ENCODE measurements at regions not wholly inside any gene's neighbourhood (a gene's known extent, or its start where the extent isn't known, plus 50 kb on each side); places are given as distances from the start of the nearest gene placed in this dataset.

- in situ Hi-C loops (cut with HindIII; ENCODE audit: low sequenced_read_pairs) = no loop called here
- H3K4me3 ChIP-seq (ENCODE audit: low read depth, low read length) = no peak overlapping the region
- TF ChIP-seq, protein P1, sequence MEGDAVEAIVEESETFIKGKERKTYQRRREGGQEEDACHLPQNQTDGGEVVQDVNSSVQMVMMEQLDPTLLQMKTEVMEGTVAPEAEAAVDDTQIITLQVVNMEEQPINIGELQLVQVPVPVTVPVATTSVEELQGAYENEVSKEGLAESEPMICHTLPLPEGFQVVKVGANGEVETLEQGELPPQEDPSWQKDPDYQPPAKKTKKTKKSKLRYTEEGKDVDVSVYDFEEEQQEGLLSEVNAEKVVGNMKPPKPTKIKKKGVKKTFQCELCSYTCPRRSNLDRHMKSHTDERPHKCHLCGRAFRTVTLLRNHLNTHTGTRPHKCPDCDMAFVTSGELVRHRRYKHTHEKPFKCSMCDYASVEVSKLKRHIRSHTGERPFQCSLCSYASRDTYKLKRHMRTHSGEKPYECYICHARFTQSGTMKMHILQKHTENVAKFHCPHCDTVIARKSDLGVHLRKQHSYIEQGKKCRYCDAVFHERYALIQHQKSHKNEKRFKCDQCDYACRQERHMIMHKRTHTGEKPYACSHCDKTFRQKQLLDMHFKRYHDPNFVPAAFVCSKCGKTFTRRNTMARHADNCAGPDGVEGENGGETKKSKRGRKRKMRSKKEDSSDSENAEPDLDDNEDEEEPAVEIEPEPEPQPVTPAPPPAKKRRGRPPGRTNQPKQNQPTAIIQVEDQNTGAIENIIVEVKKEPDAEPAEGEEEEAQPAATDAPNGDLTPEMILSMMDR (IDR thresholded peaks at IDR 0.05; ENCODE audit: low read depth, low read length, missing control alignments) = no peak
- DNase-seq (ENCODE audit: low read depth) = no peak
These were observed 1155.3 kb downstream of the BRD1 start for GRCh38 chr22:48672387-48672786.

GRCh38 chr22:48670731-48671130, 1156.9 kb downstream of the BRD1 start:
- H3K4me3 ChIP-seq (ENCODE audit: low read depth, low read length) = no peak overlapping the region
- TF ChIP-seq, protein P1 (IDR thresholded peaks at IDR 0.05; ENCODE audit: low read depth, low read length, missing control alignments) = no peak
- DNase-seq (ENCODE audit: low read depth) = no peak
- in situ Hi-C loops (cut with HindIII; ENCODE audit: low sequenced_read_pairs) = no loop called here

GRCh38 chr22:48669986-48670716, 1157.5 kb downstream of the BRD1 start:
- H3K4me3 ChIP-seq (ENCODE audit: low read depth, low read length) = no peak overlapping the region
- no peak for DNase-seq (ENCODE audit: low read depth)
- in situ Hi-C loops (cut with HindIII; ENCODE audit: low sequenced_read_pairs) = no loop called here
- TF ChIP-seq, protein P1 (IDR thresholded peaks at IDR 0.05; ENCODE audit: low read depth, low read length, missing control alignments) = no peak

DNA sequence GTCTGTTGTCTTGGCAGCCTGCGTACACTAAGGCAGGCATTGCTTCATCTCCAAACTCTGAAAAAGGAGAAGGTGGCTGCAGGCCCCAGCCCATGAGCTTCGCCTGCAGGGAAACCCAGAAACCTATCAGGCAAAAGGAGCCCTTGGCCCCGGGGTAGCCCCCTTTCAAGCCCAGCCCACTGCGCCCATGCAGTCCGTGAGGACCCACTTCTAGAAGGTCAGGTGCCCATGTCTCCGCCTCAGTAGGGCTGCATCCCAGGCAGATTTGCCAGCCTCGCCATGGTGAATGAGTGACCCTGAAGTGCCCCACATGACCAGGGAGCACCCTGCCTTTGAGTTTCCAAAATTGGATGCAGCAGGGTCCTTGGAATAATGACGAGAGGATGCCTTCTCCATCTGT, 1158.4 kb downstream of the BRD1 start:
- no peak overlapping the region for H3K4me3 ChIP-seq (ENCODE audit: low read depth, low read length)
- in situ Hi-C loops (cut with HindIII; ENCODE audit: low sequenced_read_pairs) = no loop called here
- no peak for DNase-seq (ENCODE audit: low read depth)
- TF ChIP-seq, protein P1 (IDR thresholded peaks at IDR 0.05; ENCODE audit: low read depth, low read length, missing control alignments) = no peak

DNA sequence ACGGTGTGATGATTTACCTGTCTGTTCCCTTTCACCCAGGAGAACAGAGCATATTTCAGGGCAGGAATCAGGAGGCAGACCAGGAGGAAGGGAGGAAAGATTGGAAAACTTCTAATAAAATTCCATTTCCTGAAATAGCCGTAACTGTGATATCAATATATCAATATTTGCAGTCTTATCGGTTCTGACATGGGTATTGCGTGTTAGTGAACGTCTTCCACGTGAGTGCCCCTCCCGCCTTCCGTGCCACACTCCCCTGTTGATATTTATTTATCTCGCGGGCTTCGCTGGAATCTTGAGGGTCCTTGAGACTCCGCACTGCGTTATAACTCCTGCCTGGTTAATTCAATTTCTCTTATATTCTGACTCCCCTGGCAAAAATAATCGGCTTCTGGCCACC, 1160.4 kb downstream of the BRD1 start:
- TF ChIP-seq, protein P1 (IDR thresholded peaks at IDR 0.05; ENCODE audit: low read depth, low read length, missing control alignments) = no peak
- DNase-seq (ENCODE audit: low read depth) = no peak
- in situ Hi-C loops (cut with HindIII; ENCODE audit: low sequenced_read_pairs) = no loop called here
- no peak overlapping the region for H3K4me3 ChIP-seq (ENCODE audit: low read depth, low read length)

DNA sequence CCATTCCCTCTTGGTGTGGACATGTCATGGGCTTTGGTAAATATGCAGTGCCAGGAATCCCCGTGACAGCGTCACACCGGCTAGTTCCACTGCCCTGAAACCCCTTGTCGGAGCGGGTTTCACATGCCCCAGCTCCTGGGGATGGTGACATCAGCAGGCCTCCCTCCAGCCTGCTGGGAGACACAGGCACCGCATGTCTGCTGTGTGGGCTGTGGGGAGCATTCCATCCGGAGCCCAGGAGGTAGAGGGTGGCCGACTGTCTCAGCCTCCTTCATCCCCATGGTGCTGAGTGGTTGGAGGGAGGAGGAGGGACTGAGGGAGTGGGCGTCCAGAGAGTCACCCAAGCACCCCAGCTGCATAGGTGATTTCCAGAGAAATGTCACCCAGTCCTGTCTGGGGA, 1161.1 kb downstream of the BRD1 start:
- in situ Hi-C loops (cut with HindIII; ENCODE audit: low sequenced_read_pairs) = no loop called here
- DNase-seq (ENCODE audit: low read depth) = no peak
- TF ChIP-seq, protein P1 (IDR thresholded peaks at IDR 0.05; ENCODE audit: low read depth, low read length, missing control alignments) = no peak

More for the DNA sequence above, 1161.1 kb downstream of the BRD1 start:
- no peak overlapping the region for H3K4me3 ChIP-seq (ENCODE audit: low read depth, low read length)
